IPS-15b (cell line): ENCODE measurements at regions not wholly inside any gene's neighbourhood (a gene's known extent, or its start where the extent isn't known, plus 50 kb on each side); places are given as distances from the start of the nearest gene placed in this dataset.
"Not testable (repeated sequence)": the region's sequence is repeated elsewhere in the genome, so short reads cannot be mapped to it uniquely, and the experiment has no call there.

Experiments
- H3K27me3 ChIP-seq: one replicate; pipeline ENCODE4 v1.6.1; 2013; ENCODE audit warnings: low read length; ENCODE audit not compliant: control insufficient read depth, insufficient read depth
- H3K36me3 ChIP-seq: one replicate; pipeline ENCODE4 v1.6.1; 2013; ENCODE audit warnings: low read length; ENCODE audit not compliant: control insufficient read depth, insufficient read depth
- H3K4me1 ChIP-seq: one replicate; pipeline ENCODE4 v1.6.1; 2013; ENCODE audit warnings: mild to moderate bottlenecking, low read length; ENCODE audit not compliant: control insufficient read depth, insufficient read depth
- H3K4me3 ChIP-seq: one replicate; pipeline ENCODE4 v1.5.1; 2013; ENCODE audit warnings: low read depth, low read length
- H3K9ac ChIP-seq: one replicate; pipeline ENCODE4 v1.6.1; 2013; ENCODE audit warnings: low read depth, mild to moderate bottlenecking, low read length
- H3K9me3 ChIP-seq: one replicate; pipeline ENCODE4 v1.6.1; 2013; ENCODE audit warnings: mild to moderate bottlenecking, low read length; ENCODE audit not compliant: control insufficient read depth, insufficient read depth

DNA sequence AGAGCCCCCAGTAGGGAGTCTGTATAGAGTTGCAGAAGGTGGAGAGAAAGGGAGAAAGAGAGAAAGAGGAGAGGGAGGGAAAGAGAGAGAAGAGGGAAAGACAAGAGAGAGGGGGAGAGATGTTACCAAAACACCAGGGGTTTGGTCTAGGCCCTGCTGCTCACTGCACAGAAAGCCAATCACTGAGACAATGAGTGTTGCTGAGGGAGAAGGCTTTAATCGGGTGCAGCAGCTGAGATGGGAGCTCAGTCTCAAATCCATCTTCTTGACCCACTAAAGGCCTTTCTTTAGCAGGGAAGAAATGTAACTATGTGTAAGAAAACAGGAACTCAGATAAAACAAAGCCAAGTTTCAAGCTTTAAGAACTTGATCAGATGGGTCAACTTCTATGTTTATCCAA lies 198.2 kb upstream of the FOXK1 start:
- no peak overlapping the region for H3K9ac ChIP-seq
- H3K4me3 ChIP-seq, result no peak overlapping the region
- H3K9me3 ChIP-seq, result no peaks in the 10 kb centered on the region
- H3K4me1 ChIP-seq, result no peaks in the 10 kb centered on the region
- no peaks in the 10 kb centered on the region for H3K27me3 ChIP-seq
- H3K36me3 ChIP-seq, result no peaks in the 10 kb centered on the region

DNA sequence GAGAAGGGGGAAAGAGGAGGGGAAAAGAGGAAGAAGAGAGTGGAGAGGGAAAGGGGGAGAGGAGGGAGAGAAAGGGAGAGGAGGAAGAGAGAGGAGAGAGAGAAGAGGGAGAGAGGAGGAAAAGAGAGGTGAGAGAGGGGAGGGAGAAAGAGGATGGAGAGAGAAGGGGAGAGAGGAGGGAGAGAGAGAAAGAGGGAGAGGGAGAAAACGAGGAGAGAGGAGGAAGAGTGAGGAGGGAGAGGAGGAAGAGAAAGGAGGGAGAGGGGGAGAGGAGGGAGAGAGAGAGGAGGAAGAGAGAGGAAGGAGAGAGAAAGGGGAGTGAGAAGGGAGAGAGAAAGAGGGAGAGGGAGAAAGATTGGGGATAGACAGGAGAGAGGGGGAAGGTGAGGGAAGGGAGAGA lies 197.6 kb upstream of the FOXK1 start:
- no peak overlapping the region for H3K4me3 ChIP-seq
- H3K27me3 ChIP-seq, result no peaks in the 10 kb centered on the region
- H3K9me3 ChIP-seq, result no peaks in the 10 kb centered on the region
- no peak overlapping the region for H3K9ac ChIP-seq
- H3K4me1 ChIP-seq, result no peaks in the 10 kb centered on the region
- no peaks in the 10 kb centered on the region for H3K36me3 ChIP-seq

DNA sequence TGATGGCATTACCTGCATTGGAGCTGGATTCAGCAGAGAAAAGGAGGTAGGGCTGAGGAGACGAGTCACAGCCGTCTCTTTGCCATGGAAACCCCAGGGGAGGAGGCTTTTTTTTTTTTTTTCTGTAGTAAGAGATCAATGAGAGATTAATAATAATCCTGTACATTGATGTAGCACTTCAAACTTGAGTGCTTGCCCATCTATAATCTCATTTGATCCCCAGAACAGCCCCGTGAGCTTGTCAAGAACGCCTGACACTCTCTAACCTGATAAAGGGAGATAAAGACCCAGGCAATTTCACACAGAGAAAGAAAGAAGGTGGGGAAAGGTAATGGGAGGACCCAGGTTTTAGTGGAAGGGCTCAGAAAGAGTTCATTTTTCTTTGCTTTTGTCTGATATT lies 195.2 kb upstream of the FOXK1 start:
- Histone ChIP-seq H3K36me3 (no peaks in the 10 kb centered on the region), H3K4me3 (no peak overlapping the region), H3K9ac (no peak overlapping the region), H3K27me3 (no peaks in the 10 kb centered on the region), H3K9me3 (no peaks in the 10 kb centered on the region), H3K4me1 (no peaks in the 10 kb centered on the region)

DNA sequence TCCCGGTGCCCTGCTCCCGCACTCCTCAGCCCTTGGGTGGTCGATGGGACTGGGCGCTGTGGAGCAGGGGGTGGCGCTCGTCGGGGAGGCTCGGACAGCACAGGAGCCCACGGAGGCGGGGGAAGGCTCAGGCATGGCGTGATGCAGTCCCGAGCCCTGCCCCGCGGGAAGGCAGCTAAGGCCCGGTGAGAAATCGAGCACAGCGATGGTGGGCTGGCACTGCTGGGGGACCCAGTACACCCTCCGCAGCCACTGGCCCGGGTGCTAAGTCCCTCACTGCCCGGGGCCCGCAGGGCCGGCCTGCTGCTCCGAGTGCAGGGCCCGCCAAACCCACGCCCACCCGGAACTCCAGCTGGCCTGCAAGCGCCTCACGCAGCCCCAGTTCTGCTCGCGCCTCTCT lies 185.2 kb upstream of the FOXK1 start:
- H3K27me3 ChIP-seq, H3K4me1 ChIP-seq, H3K4me3 ChIP-seq, H3K9me3 ChIP-seq, H3K9ac ChIP-seq, H3K36me3 ChIP-seq: not testable (repeated sequence)

DNA sequence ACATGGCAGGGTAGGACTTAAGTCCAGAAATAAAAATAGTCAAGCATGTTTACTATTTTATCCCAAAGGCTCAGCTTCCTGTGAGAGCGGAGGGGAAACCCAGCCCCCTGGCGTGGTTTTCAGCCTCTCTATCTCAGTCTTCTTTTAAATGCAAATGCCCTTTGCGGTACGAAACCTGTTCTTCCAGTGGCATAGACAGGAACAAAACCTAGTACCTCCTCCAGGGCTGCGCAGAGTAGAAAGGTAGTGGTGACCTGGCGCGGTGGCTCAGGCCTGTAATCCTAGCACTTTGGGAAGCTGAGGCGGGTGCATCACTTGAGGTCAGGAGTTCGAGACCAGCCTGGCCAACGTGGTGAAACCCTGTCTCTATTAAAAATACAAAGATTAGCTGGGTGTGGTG lies 181.3 kb upstream of the FOXK1 start:
- H3K9me3 ChIP-seq, result no peaks in the 10 kb centered on the region
- H3K9ac ChIP-seq, result no peak overlapping the region
- no peaks in the 10 kb centered on the region for H3K36me3 ChIP-seq
- no peak overlapping the region for H3K4me3 ChIP-seq
- no peaks in the 10 kb centered on the region for H3K4me1 ChIP-seq
- no peaks in the 10 kb centered on the region for H3K27me3 ChIP-seq

DNA sequence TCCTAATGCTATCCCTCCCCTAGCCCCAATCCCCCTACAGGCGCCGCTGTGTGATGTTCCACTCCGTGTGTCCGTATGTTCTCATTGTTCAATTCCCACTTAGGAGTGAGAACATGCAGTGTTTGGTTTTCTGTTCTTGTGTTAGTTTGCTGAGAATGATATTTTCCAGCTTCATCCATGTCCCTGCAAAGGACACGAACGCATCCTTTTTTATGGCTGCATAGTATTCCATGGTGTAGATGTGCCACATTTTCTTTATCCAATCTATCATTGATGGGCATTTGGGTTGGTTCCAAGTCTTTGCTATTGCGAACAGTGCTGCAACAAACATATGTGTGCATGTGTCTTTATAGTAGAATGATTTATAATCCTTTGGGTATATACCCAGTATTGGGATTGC lies 174.2 kb upstream of the FOXK1 start:
- H3K9me3 ChIP-seq, H3K27me3 ChIP-seq: not testable (repeated sequence)

DNA sequence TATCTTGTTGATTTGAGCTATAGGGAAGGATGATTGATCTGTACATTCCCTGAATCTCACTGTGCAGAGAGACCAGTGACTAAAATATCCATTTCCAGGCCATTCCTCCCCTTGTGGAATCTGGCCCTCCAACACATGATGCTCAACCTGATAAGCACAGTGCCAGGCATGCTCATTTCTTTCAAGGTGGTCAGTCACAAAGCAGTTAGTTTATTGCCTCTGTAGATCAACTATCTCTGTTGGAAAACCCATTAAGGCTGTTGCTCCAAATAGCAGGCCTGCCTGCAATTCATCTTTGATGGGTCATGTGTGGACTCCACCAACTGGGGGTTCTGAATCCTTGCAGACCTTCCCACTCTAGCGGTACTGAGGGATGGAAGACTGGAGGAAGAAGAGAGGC lies 168.6 kb upstream of the FOXK1 start:
- Histone ChIP-seq H3K4me3 (no peak overlapping the region), H3K27me3 (no peaks in the 10 kb centered on the region), H3K9ac (no peak overlapping the region), H3K36me3 (no peaks in the 10 kb centered on the region), H3K4me1 (no peaks in the 10 kb centered on the region), H3K9me3 (no peaks in the 10 kb centered on the region)

More for the DNA sequence above, 174.2 kb upstream of the FOXK1 start:
- not testable (repeated sequence) for H3K36me3 ChIP-seq, H3K4me3 ChIP-seq, H3K9ac ChIP-seq, H3K4me1 ChIP-seq

DNA sequence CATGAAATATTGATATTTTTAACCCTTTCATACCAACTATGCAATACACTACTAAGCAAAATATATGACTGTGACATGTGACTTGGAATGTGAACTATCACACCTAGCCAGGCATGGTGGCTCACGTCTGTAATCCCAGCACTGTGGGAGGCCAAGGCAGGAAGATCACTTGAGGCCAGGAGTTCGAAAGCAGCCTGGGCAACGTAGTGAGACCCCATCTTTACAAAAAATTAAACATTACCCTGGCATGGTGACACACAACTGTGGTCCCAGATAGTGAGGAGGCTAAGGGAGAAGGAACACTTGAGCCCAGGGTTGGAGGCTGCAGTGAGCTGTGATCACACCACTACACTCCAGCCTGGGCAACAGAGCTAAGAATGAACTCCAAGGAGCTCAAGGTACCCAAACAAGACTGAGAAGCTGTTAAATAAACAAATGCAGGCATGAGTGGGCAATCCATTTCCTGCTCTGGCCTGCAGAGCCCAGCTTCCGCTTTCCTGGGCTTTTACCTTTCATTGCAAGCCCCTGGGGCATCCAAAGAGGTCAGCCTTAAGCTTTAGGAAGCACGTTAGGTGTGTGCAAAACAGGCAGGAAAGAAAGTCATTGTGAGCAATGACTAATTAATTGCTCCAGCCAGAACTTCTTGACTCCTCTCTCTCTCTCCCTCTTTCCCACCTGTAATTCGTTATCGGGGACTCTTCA lies 162.1 kb upstream of the FOXK1 start:
- no peaks in the 10 kb centered on the region for H3K4me1 ChIP-seq
- no peaks in the 10 kb centered on the region for H3K36me3 ChIP-seq
- no peak overlapping the region for H3K9ac ChIP-seq
- no peaks in the 10 kb centered on the region for H3K9me3 ChIP-seq
- no peaks in the 10 kb centered on the region for H3K27me3 ChIP-seq
- H3K4me3 ChIP-seq, result no peak overlapping the region

DNA sequence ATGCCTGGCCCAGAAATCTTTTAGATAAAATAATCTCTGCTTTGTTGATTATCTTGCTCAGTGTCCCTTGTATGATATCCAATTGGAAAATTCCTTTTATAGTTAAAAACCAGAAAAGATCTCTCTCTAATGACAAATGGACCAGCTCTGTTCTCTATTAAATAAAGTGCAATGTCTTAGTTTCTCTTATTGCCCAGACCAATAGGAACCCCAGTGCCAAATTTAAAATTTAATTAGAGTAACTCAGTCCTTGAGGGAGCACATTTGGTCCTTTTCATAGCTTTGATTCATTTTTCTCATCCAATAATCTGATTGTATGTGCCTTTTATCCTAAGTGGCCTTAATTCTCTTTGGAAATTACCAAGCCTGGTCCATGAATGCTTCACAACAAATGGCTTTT lies 158.9 kb upstream of the FOXK1 start:
- Histone ChIP-seq H3K4me3 (no peak overlapping the region), H3K4me1 (no peaks in the 10 kb centered on the region), H3K9ac (no peak overlapping the region), H3K27me3 (no peaks in the 10 kb centered on the region), H3K36me3 (no peaks in the 10 kb centered on the region), H3K9me3 (no peaks in the 10 kb centered on the region)

DNA sequence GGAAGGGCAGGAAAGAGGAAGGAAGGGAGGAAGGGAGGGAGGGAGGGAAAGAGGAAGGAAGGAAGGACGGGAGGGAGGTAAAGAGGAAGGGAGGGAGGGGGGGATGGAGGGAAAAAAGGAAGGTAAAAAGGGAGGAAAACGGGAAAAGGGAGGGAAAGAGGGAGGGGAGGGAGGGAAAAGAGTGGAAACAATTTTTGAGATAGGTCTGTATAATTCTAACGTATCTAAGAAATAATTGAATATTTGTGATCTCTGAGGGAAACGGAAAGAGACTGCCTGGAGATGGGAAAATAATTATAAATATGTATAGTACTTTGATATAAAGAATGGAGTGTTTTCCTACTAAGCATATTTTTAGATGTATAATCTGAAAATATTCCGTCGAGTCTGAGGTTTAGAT lies 158.2 kb upstream of the FOXK1 start:
- H3K9ac ChIP-seq, result no peak overlapping the region
- H3K36me3 ChIP-seq, result no peaks in the 10 kb centered on the region
- H3K27me3 ChIP-seq, result no peaks in the 10 kb centered on the region
- no peak overlapping the region for H3K4me3 ChIP-seq
- no peaks in the 10 kb centered on the region for H3K9me3 ChIP-seq
- H3K4me1 ChIP-seq, result no peaks in the 10 kb centered on the region

DNA sequence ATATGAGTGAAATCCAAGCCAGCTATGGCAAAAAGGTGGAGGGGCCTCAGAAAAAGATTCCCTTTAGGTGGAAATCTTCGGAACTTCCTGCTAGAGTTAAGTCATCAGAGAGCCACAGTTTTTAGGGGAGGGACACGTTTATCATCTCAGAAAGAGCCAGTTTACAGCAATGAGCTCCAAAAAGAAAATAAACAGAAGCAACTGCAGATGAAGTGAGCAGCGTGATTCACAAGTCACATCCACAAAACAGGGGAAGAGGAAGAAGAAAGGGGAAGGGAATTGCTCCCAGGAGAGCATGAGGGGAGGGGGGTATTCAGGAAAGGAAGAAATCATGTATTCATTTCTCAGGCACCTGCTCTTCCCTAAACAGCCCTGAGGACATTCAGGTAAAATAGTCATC lies 156.2 kb upstream of the FOXK1 start:
- Histone ChIP-seq H3K27me3 (no peaks in the 10 kb centered on the region), H3K9ac (no peak overlapping the region), H3K4me1 (no peaks in the 10 kb centered on the region), H3K9me3 (no peaks in the 10 kb centered on the region), H3K4me3 (no peak overlapping the region), H3K36me3 (no peaks in the 10 kb centered on the region)

DNA sequence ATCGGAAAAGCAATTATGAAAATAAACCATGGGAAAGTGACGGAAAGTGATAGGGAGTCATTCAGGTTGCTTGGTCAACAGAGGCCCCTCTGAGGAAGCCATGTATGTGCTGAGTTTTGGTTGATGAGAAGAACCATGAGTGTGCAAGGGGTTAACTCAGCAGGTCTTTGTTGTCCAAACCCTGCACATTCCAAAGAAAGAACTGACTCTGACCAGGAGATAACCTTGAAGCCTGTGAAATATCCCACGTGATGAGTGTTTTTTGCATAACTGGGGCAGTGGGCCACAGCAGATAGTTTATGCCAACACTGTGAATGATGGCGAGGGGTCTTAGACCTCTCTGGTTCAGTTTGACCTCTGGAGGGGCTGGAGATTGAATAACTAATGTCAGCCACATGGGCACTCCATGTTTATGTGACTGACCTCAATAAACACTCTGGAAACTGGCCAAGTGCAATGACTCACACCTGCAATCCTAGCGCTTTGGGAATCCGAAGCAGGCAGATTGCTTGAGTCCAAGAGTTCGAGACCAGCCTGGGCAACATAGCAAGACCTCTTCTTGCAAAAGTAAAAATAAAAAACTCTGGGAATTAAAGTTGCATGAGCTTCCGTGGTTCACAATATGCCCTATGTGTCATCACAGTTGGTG lies 154.0 kb upstream of the FOXK1 start:
- Histone ChIP-seq H3K27me3 (no peaks in the 10 kb centered on the region), H3K4me1 (no peaks in the 10 kb centered on the region), H3K9me3 (no peaks in the 10 kb centered on the region), H3K4me3 (no peak overlapping the region), H3K9ac (no peak overlapping the region), H3K36me3 (no peaks in the 10 kb centered on the region)
